ENCODE measurements at regions not wholly inside any gene's neighbourhood (a gene's known extent, or its start where the extent isn't known, plus 50 kb on each side); places are given as distances from the start of the nearest gene placed in this dataset.

- Histone ChIP-seq H3K27ac (ENCODE audit: low read depth, low read length, poor library complexity, severe bottlenecking) (no peak overlapping the region), H3K9me2 (ENCODE audit: low read depth, low read length) (no peaks in the 10 kb centered on the region), H3K9ac (ENCODE audit: low read length) (no peak overlapping the region), H3K4me3 (ENCODE audit: low read depth, low read length, poor library complexity, severe bottlenecking) (no peak overlapping the region), H3K4me1 (ENCODE audit: insufficient read depth, low read length, severe bottlenecking) (no peaks in the 10 kb centered on the region), H3K9me3 (ENCODE audit: low read length) (no peaks in the 10 kb centered on the region), H3K79me2 (ENCODE audit: insufficient read depth, low read length) (no peaks in the 10 kb centered on the region), H3F3A (ENCODE audit: insufficient read depth, low read length) (no peaks in the 10 kb centered on the region), H4K20me1 (ENCODE audit: insufficient read depth, low read length) (no peaks in the 10 kb centered on the region), H3K27me3 (ENCODE audit: insufficient read depth, low read length) (no peaks in the 10 kb centered on the region), H2AFZ (ENCODE audit: low read length) (no peak overlapping the region), H3K36me3 (ENCODE audit: insufficient read depth, low read length) (no peaks in the 10 kb centered on the region), H3K4me2 (ENCODE audit: low read length) (no peak overlapping the region)
- TF ChIP-seq EZH2 (IDR thresholded peaks at IDR 0.05; ENCODE audit: borderline replicate concordance, low read length): no peak
- TF ChIP-seq, protein P1, sequence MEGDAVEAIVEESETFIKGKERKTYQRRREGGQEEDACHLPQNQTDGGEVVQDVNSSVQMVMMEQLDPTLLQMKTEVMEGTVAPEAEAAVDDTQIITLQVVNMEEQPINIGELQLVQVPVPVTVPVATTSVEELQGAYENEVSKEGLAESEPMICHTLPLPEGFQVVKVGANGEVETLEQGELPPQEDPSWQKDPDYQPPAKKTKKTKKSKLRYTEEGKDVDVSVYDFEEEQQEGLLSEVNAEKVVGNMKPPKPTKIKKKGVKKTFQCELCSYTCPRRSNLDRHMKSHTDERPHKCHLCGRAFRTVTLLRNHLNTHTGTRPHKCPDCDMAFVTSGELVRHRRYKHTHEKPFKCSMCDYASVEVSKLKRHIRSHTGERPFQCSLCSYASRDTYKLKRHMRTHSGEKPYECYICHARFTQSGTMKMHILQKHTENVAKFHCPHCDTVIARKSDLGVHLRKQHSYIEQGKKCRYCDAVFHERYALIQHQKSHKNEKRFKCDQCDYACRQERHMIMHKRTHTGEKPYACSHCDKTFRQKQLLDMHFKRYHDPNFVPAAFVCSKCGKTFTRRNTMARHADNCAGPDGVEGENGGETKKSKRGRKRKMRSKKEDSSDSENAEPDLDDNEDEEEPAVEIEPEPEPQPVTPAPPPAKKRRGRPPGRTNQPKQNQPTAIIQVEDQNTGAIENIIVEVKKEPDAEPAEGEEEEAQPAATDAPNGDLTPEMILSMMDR (IDR thresholded peaks at IDR 0.05; ENCODE audit: low read length): no peak
These were observed 71.6 kb upstream of the FSTL4 start for GRCh38 chr5:133683646-133684596.

DNA sequence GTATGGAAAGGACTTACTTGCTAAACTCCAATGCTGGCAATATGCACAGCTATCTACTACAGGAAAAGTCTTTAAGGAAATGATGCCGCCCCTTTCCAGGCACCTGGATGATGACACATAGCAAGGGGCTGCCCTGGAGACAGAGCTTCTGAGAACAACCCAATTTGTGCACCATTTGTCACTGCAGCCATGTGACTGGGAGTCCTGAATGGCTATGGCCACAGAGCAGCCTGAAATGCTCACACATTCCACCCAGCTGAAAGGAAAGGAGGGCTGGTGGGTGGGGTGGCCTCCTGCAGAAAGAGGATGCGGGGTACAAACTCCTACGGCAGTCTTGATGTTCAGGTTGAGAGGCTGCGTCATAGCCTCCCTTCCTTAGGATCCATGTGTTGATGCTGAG, 70.1 kb upstream of the FSTL4 start:
- H2AFZ ChIP-seq (ENCODE audit: low read length): no peak overlapping the region
- TF ChIP-seq, protein P1 (IDR thresholded peaks at IDR 0.05; ENCODE audit: low read length): no peak
- no peak for TF ChIP-seq EZH2 (IDR thresholded peaks at IDR 0.05; ENCODE audit: borderline replicate concordance, low read length)
- H3K9me2 ChIP-seq (ENCODE audit: low read depth, low read length): no peaks in the 10 kb centered on the region
- no peaks in the 10 kb centered on the region for H3K79me2 ChIP-seq (ENCODE audit: insufficient read depth, low read length)
- no peaks in the 10 kb centered on the region for H3F3A ChIP-seq (ENCODE audit: insufficient read depth, low read length)
- no peak overlapping the region for H3K4me3 ChIP-seq (ENCODE audit: low read depth, low read length, poor library complexity, severe bottlenecking)
- no peak overlapping the region for H3K27ac ChIP-seq (ENCODE audit: low read depth, low read length, poor library complexity, severe bottlenecking)
- H3K4me2 ChIP-seq (ENCODE audit: low read length): no peak overlapping the region
- no peaks in the 10 kb centered on the region for H4K20me1 ChIP-seq (ENCODE audit: insufficient read depth, low read length)
- H3K9ac ChIP-seq (ENCODE audit: low read length): no peak overlapping the region
- H3K27me3 ChIP-seq (ENCODE audit: insufficient read depth, low read length): no peaks in the 10 kb centered on the region
- no peaks in the 10 kb centered on the region for H3K9me3 ChIP-seq (ENCODE audit: low read length)
- no peaks in the 10 kb centered on the region for H3K4me1 ChIP-seq (ENCODE audit: insufficient read depth, low read length, severe bottlenecking)
- no peaks in the 10 kb centered on the region for H3K36me3 ChIP-seq (ENCODE audit: insufficient read depth, low read length)

- Histone ChIP-seq H3K4me2 (ENCODE audit: low read length) (no peak overlapping the region), H3K4me1 (ENCODE audit: insufficient read depth, low read length, severe bottlenecking) (no peaks in the 10 kb centered on the region), H3K36me3 (ENCODE audit: insufficient read depth, low read length) (no peaks in the 10 kb centered on the region), H3F3A (ENCODE audit: insufficient read depth, low read length) (no peaks in the 10 kb centered on the region), H3K9me3 (ENCODE audit: low read length) (no peaks in the 10 kb centered on the region), H3K9ac (ENCODE audit: low read length) (no peak overlapping the region), H3K79me2 (ENCODE audit: insufficient read depth, low read length) (no peaks in the 10 kb centered on the region), H2AFZ (ENCODE audit: low read length) (no peak overlapping the region), H3K4me3 (ENCODE audit: low read depth, low read length, poor library complexity, severe bottlenecking) (no peak overlapping the region), H4K20me1 (ENCODE audit: insufficient read depth, low read length) (no peaks in the 10 kb centered on the region), H3K27me3 (ENCODE audit: insufficient read depth, low read length) (no peaks in the 10 kb centered on the region), H3K9me2 (ENCODE audit: low read depth, low read length) (no peaks in the 10 kb centered on the region), H3K27ac (ENCODE audit: low read depth, low read length, poor library complexity, severe bottlenecking) (no peak overlapping the region)
- TF ChIP-seq EZH2 (IDR thresholded peaks at IDR 0.05; ENCODE audit: borderline replicate concordance, low read length): no peak
- TF ChIP-seq, protein P1 (IDR thresholded peaks at IDR 0.05; ENCODE audit: low read length): no peak
These were observed 69.6 kb upstream of the FSTL4 start for GRCh38 chr5:133681896-133682295.

All from OCI-LY1 (cell line).